DND-41 (cell line): ENCODE measurements at regions not wholly inside any gene's neighbourhood (a gene's known extent, or its start where the extent isn't known, plus 50 kb on each side); places are given as distances from the start of the nearest gene placed in this dataset.

Source experiments
- ATAC-seq: fragments of 200-7000 bp; cut with Tn5 transposase; 3 replicates; pipeline ENCODE4 v1.9.1; 2021; ENCODE audit warnings: low read depth; ENCODE audit not compliant: insufficient read depth
- DNase-seq: peaks from one replicate; pipeline ENCODE4 v3.0.0-alpha.2; 2020
- H2AFZ ChIP-seq: 2 replicates; pipeline ENCODE4 v1.6.0; 2012; ENCODE audit warnings: low read depth, low read length
- H3K27ac ChIP-seq: 2 replicates; pipeline ENCODE4 v1.5.1; 2012; ENCODE audit warnings: low read length, inconsistent platforms
- H3K27me3 ChIP-seq: fragments of 200-600 bp; sonication (generic); 2 replicates; pipeline ENCODE4 v1.6.0; 2012; ENCODE audit warnings: low read length, mild to moderate bottlenecking, inconsistent platforms; ENCODE audit not compliant: insufficient read depth, poor library complexity
- H3K36me3 ChIP-seq: 2 replicates; pipeline ENCODE4 v1.5.1; 2012; ENCODE audit warnings: low read length, inconsistent platforms; ENCODE audit not compliant: insufficient read depth
- H3K4me1 ChIP-seq: 2 replicates; pipeline ENCODE4 v1.5.1; 2012; ENCODE audit warnings: mild to moderate bottlenecking, low read length; ENCODE audit not compliant: insufficient read depth
- H3K4me2 ChIP-seq: 2 replicates; pipeline ENCODE4 v1.6.0; 2012; ENCODE audit warnings: mild to moderate bottlenecking, moderate library complexity, low read length, inconsistent platforms; ENCODE audit not compliant: insufficient read depth
- H3K4me3 ChIP-seq, 2 experiments: fragments of 200-600 bp in 1 of 2; shearing (Covaris generic) in 1 of 2; 2 replicates each; pipeline ENCODE4 v1.5.1; 2012 to 2016; ENCODE audit warnings: inconsistent platforms in 2 of 2, low read length in 2 of 2, mild to moderate bottlenecking in 2 of 2, low read depth in 1 of 2, moderate library complexity in 1 of 2
- H3K79me2 ChIP-seq: 2 replicates; pipeline ENCODE4 v1.6.0; 2012; ENCODE audit warnings: low read length, inconsistent platforms; ENCODE audit not compliant: insufficient read depth
- H3K9ac ChIP-seq: 2 replicates; pipeline ENCODE4 v1.6.0; 2012; ENCODE audit warnings: low read depth, mild to moderate bottlenecking, inconsistent platforms, low read length, moderate library complexity
- H3K9me3 ChIP-seq: 2 replicates; pipeline ENCODE4 v1.5.1; 2012; ENCODE audit warnings: low read length, moderate library complexity, mild to moderate bottlenecking, inconsistent platforms; ENCODE audit not compliant: insufficient read depth, severe bottlenecking
- H4K20me1 ChIP-seq: 2 replicates; pipeline ENCODE4 v1.6.0; 2012; ENCODE audit warnings: low read length; ENCODE audit not compliant: insufficient read depth
- CTCF ChIP-seq: IDR thresholded peaks from 2 replicates; pipeline ENCODE4 v1.5.1; 2012; ENCODE audit warnings: borderline replicate concordance, low read length, moderate library complexity, mild to moderate bottlenecking; ENCODE audit not compliant: poor library complexity, severe bottlenecking; ENCODE audit errors: extremely low read depth
- EZH2 ChIP-seq: IDR thresholded peaks from 3 replicates; pipeline ENCODE4 v1.6.1; 2012; ENCODE audit warnings: borderline replicate concordance, low read depth, mild to moderate bottlenecking, moderate library complexity, low read length, inconsistent platforms; ENCODE audit not compliant: severe bottlenecking

- ATAC-seq (no peak), DNase-seq (no peak)
- H3K27me3 ChIP-seq = no peaks in the 10 kb centered on the region
- H3K4me2 ChIP-seq = no peak overlapping the region
- H3K79me2 ChIP-seq = no peaks in the 10 kb centered on the region
- no peak overlapping the region for H3K4me3 ChIP-seq
- no peak for TF ChIP-seq CTCF
- no peak for TF ChIP-seq EZH2
- H3K36me3 ChIP-seq = no peaks in the 10 kb centered on the region
- H3K9ac ChIP-seq = no peak overlapping the region
- no peak overlapping the region for H2AFZ ChIP-seq
- H3K9me3 ChIP-seq = no peaks in the 10 kb centered on the region
- H3K27ac ChIP-seq = no peak overlapping the region
- H4K20me1 ChIP-seq = no peaks in the 10 kb centered on the region
- H3K4me1 ChIP-seq = no peaks in the 10 kb centered on the region
These were observed 1612.3 kb upstream of the PRR20A start for GRCh38 chr13:55528434-55528833.

GRCh38 chr13:55534306-55534705 is 1606.4 kb upstream of the PRR20A start:
- no peaks in the 10 kb centered on the region for H3K27me3 ChIP-seq
- no peak overlapping the region for H3K27ac ChIP-seq
- ATAC-seq (no peak), DNase-seq (no peak)
- no peaks in the 10 kb centered on the region for H3K4me1 ChIP-seq
- no peak overlapping the region for H2AFZ ChIP-seq
- H3K4me2 ChIP-seq = no peak overlapping the region
- H3K4me3 ChIP-seq = no peak overlapping the region
- H3K36me3 ChIP-seq = no peaks in the 10 kb centered on the region
- no peaks in the 10 kb centered on the region for H4K20me1 ChIP-seq
- no peaks in the 10 kb centered on the region for H3K9me3 ChIP-seq
- no peak overlapping the region for H3K9ac ChIP-seq
- no peaks in the 10 kb centered on the region for H3K79me2 ChIP-seq
- TF ChIP-seq CTCF (no peak), EZH2 (no peak)

DNA sequence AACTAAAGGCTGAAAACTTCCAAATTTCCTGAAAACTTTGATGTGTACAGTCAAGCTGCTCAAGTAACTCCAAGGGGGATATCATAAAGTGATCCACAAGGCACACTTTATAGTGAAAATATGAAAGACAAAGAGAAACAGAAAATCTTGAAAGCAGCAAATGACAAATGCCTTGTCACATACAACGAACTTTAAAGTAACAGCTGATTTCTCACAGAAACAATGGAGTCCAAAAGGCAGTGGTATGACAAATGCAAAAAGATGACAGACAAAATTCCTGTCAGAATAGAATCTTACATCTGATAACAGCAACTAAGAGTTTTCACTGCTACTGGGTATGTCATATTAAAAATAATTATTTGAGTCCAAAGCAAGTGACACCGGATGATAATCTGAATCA is 1602.3 kb upstream of the PRR20A start:
- no peaks in the 10 kb centered on the region for H3K4me1 ChIP-seq
- H3K79me2 ChIP-seq = no peaks in the 10 kb centered on the region
- H3K27me3 ChIP-seq = no peaks in the 10 kb centered on the region
- no peaks in the 10 kb centered on the region for H3K9me3 ChIP-seq
- no peaks in the 10 kb centered on the region for H3K36me3 ChIP-seq
- H4K20me1 ChIP-seq = no peaks in the 10 kb centered on the region
- no peak overlapping the region for H3K4me2 ChIP-seq
- DNase-seq (no peak), ATAC-seq (no peak)
- H3K9ac ChIP-seq = no peak overlapping the region
- H3K4me3 ChIP-seq = no peak overlapping the region
- H2AFZ ChIP-seq = no peak overlapping the region
- H3K27ac ChIP-seq = no peak overlapping the region
- no peak for TF ChIP-seq CTCF
- TF ChIP-seq EZH2 = no peak

DNA sequence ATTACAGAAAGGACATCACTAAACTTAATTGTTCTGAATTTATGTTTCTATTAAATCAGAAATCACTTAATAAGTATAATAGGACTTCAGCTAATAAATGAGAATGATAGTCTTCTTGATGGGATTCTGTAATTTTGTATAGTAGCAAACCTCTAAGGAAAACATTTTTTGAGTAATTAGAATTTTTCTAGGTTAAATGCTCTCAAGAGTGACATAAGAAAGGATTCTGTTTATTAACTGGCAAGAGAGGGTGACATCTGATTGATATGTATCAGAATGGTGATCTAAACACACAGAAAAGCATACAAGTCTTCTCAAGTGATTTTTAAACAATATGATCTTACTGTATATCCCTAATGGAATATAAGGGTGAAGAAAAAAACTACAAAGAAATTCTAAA is 1597.7 kb upstream of the PRR20A start:
- H3K4me2 ChIP-seq = no peak overlapping the region
- ATAC-seq = no peak
- H3K9me3 ChIP-seq = no peaks in the 10 kb centered on the region
- no peak overlapping the region for H2AFZ ChIP-seq
- no peak overlapping the region for H3K9ac ChIP-seq
- no peaks in the 10 kb centered on the region for H3K27me3 ChIP-seq
- H3K4me1 ChIP-seq = no peaks in the 10 kb centered on the region
- H3K79me2 ChIP-seq = no peaks in the 10 kb centered on the region
- H3K27ac ChIP-seq = no peak overlapping the region
- no peaks in the 10 kb centered on the region for H4K20me1 ChIP-seq
- H3K4me3 ChIP-seq = no peak overlapping the region
- no peak for TF ChIP-seq CTCF
- no peak for TF ChIP-seq EZH2
- no peaks in the 10 kb centered on the region for H3K36me3 ChIP-seq
- no peak for DNase-seq
